Subcutaneous abdominal adipose tissue (tissue), 5 donors: ENCODE measurements at regions not wholly inside any gene's neighbourhood (a gene's known extent, or its start where the extent isn't known, plus 50 kb on each side); places are given as distances from the start of the nearest gene placed in this dataset.

Experiments
- H3K27ac ChIP-seq: one replicate; pipeline ENCODE4 v1.7.0; 2013; ENCODE audit warnings: low read depth, mild to moderate bottlenecking, inconsistent platforms, low read length, moderate library complexity
- H3K27me3 ChIP-seq, 5 donors: one replicate each; pipeline ENCODE4 v1.7.0; 2013; ENCODE audit warnings: low read length in 5 of 5, inconsistent platforms in 1 of 5; ENCODE audit not compliant: control insufficient read depth in 5 of 5, insufficient read depth in 4 of 5
- H3K36me3 ChIP-seq, 5 donors: one replicate each; pipeline ENCODE4 v1.7.0; 2013; ENCODE audit warnings: low read length in 5 of 5; ENCODE audit not compliant: control insufficient read depth in 5 of 5, insufficient read depth in 5 of 5
- H3K4me1 ChIP-seq, 5 donors: one replicate each; pipeline ENCODE4 v1.7.0; 2013; ENCODE audit warnings: low read length in 5 of 5, mild to moderate bottlenecking in 3 of 5, moderate library complexity in 1 of 5; ENCODE audit not compliant: control insufficient read depth in 5 of 5, insufficient read depth in 5 of 5
- H3K4me3 ChIP-seq, 5 donors: one replicate each; pipeline ENCODE4 v1.7.0; 2013; ENCODE audit warnings: low read length in 5 of 5, low read depth in 1 of 5
- H3K9ac ChIP-seq, 5 donors: one replicate each; pipeline ENCODE4 v1.7.0; 2013; ENCODE audit warnings: low read length in 5 of 5, mild to moderate bottlenecking in 4 of 5, moderate library complexity in 3 of 5
- H3K9me3 ChIP-seq, 5 donors: one replicate each; pipeline ENCODE4 v1.7.0; 2013; ENCODE audit warnings: low read length in 5 of 5; ENCODE audit not compliant: control insufficient read depth in 5 of 5
- donor health status: healthy.
- donor health status: healthy.
- donor health status: healthy.
- donor health status: healthy.
- donor health status: healthy.

DNA sequence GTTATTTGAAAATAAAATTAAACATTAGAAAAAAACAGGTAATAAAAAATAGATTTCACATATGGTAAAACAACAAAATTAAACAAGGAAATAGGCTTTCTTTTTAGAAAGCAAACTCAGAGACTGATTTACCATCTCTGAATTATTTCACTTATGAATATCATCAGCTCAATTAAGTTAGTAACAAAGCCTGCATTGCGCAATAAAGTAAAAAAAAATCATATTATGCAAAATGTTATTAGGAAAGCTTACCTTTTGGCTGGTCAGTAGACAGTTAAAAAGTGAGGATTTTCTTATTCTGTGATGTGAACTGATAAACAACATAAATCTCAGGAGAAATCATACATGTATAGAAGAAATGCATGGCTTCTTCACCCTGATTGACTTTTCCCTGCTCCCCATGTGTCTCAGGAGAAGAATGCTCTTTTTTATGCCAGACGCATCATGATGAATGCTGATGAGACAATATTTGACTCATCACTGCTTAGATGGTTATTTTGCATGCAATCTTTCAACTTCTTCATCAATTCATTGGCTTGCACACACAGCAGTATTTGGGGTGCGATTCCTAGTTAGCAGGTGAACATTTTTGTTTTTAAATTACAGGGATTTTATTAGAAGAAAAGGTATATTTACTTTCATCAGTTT, 124.5 kb upstream of the USP15 start:
- no peak overlapping the region for H3K9ac ChIP-seq
- no peaks in the 10 kb centered on the region for H3K9me3 ChIP-seq
- H3K27me3 ChIP-seq = peaks cover 0 to 2% (median 0%) of the 10 kb centered on the region in 5 donors
- no peaks in the 10 kb centered on the region for H3K4me1 ChIP-seq
- no peaks in the 10 kb centered on the region for H3K36me3 ChIP-seq
- no peak overlapping the region for H3K27ac ChIP-seq
- H3K4me3 ChIP-seq = no peak overlapping the region

- Histone ChIP-seq H3K36me3 (no peaks in the 10 kb centered on the region), H3K4me3 (no peak overlapping the region), H3K9me3 (no peaks in the 10 kb centered on the region), H3K27me3 (peaks cover 0 to 2% (median 0%) of the 10 kb centered on the region in 5 donors), H3K27ac (no peak overlapping the region), H3K4me1 (no peaks in the 10 kb centered on the region), H3K9ac (no peak overlapping the region)
Measured at GRCh38 chr12:62136496-62136895, 123.7 kb upstream of the USP15 start.

- H3K9me3 ChIP-seq = no peaks in the 10 kb centered on the region
- no peaks in the 10 kb centered on the region for H3K36me3 ChIP-seq
- H3K9ac ChIP-seq = no peak overlapping the region
- no peaks in the 10 kb centered on the region for H3K27me3 ChIP-seq
- no peak overlapping the region for H3K4me3 ChIP-seq
- H3K27ac ChIP-seq = no peak overlapping the region
- H3K4me1 ChIP-seq = no peaks in the 10 kb centered on the region
Measured at GRCh38 chr12:62138527-62138926, 121.7 kb upstream of the USP15 start.

DNA sequence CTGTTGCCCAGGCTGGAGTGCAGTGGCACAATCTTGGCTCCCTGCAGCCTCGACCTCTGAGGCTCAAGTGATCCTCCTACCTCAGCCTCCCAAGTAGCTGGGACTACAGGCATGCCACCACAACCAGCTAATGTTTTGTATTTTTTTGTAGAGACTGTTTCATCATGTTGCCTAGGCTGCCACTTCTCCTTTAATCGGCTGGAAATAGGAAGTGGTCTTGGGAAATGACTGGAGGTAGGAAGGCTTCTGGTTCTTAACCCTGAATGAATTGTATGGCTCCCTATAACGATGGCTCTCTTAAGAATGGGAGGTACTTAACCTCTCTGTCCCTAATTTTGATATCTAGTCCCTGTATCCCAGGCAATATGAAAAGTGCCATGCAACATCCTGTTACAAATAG, 113.9 kb upstream of the USP15 start:
- Histone ChIP-seq H3K9me3 (no peaks in the 10 kb centered on the region), H3K4me1 (no peaks in the 10 kb centered on the region), H3K27ac (no peak overlapping the region), H3K9ac (no peak overlapping the region), H3K36me3 (no peaks in the 10 kb centered on the region), H3K4me3 (no peak overlapping the region), H3K27me3 (no peaks in the 10 kb centered on the region)

GRCh38 chr12:62158013-62158412, 102.2 kb upstream of the USP15 start:
- Histone ChIP-seq H3K27ac (no peak overlapping the region), H3K9me3 (no peaks in the 10 kb centered on the region)

DNA sequence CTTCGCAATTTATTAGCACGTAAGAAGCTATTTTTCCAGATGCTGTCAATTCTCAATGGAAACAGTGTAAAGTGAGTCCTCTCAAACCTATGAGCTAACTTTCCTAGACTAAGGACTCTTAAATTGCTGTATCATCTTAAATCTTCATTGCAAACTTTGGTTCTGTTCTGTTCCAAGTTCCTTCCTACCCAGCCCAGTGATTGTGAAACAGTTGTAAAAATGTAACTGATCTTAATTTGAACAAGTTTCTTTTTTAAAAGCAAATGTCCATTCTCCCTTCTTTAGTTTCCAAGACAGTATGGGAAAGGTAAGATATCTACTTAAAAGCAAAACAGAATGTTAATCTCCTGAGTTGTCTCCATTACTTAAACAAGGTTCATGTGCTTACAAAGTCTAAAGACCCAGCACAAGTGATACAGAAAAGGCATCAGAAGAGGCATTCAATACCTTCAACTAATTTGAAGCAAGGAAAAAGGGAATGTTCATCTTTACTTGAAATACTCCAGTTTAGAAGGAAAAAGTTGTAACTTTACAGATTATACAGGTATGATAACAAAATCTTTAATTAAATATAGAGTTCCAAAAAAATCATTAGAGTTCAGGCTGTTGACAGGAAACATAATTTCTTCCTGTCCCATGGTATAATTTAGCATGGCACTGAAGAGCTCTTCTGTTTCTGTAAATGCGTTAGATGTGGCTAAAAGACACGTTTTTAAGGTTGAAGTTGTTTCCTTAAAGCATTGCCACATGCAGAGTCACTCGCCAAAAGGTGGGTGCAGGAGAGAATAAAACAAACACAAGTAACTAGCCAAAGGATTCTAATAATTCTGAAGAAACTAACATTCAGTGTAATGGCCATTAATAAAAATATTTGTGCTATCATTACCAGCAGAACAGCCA, 101.5 kb upstream of the USP15 start:
- Histone ChIP-seq H3K36me3 (no peaks in the 10 kb centered on the region), H3K9me3 (no peaks in the 10 kb centered on the region), H3K4me3 (no peak overlapping the region), H3K27me3 (no peaks in the 10 kb centered on the region), H3K9ac (no peak overlapping the region), H3K27ac (no peak overlapping the region), H3K4me1 (peaks cover 0 to 10% (median 7%) of the 10 kb centered on the region in 5 donors)

More at GRCh38 chr12:62158013-62158412, 102.2 kb upstream of the USP15 start:
- Histone ChIP-seq H3K27me3 (no peaks in the 10 kb centered on the region), H3K9ac (no peak overlapping the region), H3K4me3 (no peak overlapping the region), H3K4me1 (peaks cover 0 to 10% (median 7%) of the 10 kb centered on the region in 5 donors), H3K36me3 (no peaks in the 10 kb centered on the region)

DNA sequence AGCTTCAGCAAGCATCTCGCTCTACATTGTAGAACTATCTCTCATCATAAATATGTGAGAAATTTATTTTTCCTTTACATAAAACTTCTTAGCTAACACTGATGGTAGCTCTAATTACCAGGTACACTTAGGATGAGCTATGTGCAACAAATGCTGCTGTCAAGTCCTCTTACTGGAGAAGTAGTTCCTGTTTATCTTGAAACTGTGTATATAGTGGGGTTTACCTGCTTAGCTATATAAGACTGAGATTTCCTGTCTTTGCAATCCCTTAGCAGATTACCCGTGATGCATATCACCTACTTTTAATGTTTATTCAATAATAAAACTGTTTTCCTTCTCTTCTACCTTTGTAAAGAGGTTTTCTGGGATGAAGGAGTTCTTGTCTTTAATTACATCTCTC, 98.0 kb upstream of the USP15 start:
- no peaks in the 10 kb centered on the region for H3K9me3 ChIP-seq
- no peak overlapping the region for H3K27ac ChIP-seq
- H3K4me3 ChIP-seq = no peak overlapping the region
- H3K36me3 ChIP-seq = no peaks in the 10 kb centered on the region
- peaks cover 0 to 21% (median 12%) of the 10 kb centered on the region in 5 donors for H3K4me1 ChIP-seq
- H3K27me3 ChIP-seq = no peaks in the 10 kb centered on the region
- no peak overlapping the region for H3K9ac ChIP-seq

DNA sequence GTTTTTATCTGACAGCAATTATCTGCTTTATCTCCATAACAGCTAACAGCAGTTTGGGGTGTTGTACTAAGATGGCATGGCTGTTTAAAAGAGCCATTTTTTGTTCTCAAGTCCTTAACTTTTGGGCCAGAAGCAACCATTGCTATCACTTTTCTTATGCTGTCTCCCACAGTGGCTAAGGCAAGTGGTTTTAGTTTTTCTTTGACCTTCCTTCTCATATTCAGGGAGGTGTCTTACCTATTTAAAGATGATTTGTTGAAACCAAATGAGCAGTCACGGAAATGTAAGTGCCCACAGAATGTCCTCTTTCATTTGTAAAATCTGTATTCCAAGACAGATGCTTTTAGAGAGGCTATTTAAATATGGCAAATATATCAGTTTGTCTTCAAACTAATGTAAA, 96.8 kb upstream of the USP15 start:
- no peaks in the 10 kb centered on the region for H3K27me3 ChIP-seq
- H3K9me3 ChIP-seq = no peaks in the 10 kb centered on the region
- no peak overlapping the region for H3K4me3 ChIP-seq
- H3K36me3 ChIP-seq = no peaks in the 10 kb centered on the region
- H3K9ac ChIP-seq = no peak overlapping the region
- H3K27ac ChIP-seq = no peak overlapping the region
- H3K4me1 ChIP-seq = peaks cover 0 to 18% (median 9%) of the 10 kb centered on the region in 5 donors

DNA sequence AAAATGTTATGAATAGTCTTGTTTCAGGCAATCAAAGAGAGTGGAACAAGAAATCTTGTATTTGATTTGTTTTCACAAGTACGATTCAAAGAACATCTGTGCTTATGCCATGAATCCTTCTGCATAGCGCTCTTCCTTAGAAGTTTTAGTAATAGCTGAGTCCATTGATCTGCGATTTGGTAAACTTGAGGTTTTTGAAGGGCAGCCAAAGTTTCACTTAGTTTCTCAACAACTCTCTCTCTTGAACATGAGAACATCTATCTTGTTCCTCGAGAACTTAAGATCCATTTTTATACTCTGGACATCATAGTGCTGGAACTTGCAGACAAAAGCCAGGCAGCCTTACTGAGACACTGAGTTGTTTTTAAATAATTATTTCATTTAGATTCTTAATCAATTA, 96.2 kb upstream of the USP15 start:
- H3K4me3 ChIP-seq = no peak overlapping the region
- no peak overlapping the region for H3K27ac ChIP-seq
- no peaks in the 10 kb centered on the region for H3K9me3 ChIP-seq

GRCh38 chr12:62166525-62166924, 93.7 kb upstream of the USP15 start:
- no peak overlapping the region for H3K4me3 ChIP-seq
- peaks cover 0 to 11% (median 5%) of the 10 kb centered on the region in 5 donors for H3K4me1 ChIP-seq
- no peak overlapping the region for H3K27ac ChIP-seq
- no peaks in the 10 kb centered on the region for H3K36me3 ChIP-seq
- no peaks in the 10 kb centered on the region for H3K27me3 ChIP-seq
- no peaks in the 10 kb centered on the region for H3K9me3 ChIP-seq
- no peak overlapping the region for H3K9ac ChIP-seq

More for the DNA sequence above, 96.2 kb upstream of the USP15 start:
- Histone ChIP-seq H3K36me3 (no peaks in the 10 kb centered on the region), H3K9ac (no peak overlapping the region), H3K27me3 (no peaks in the 10 kb centered on the region), H3K4me1 (peaks cover 0 to 11% (median 5%) of the 10 kb centered on the region in 5 donors)
